ENCODE measurements at regions not wholly inside any gene's neighbourhood (a gene's known extent, or its start where the extent isn't known, plus 50 kb on each side); places are given as distances from the start of the nearest gene placed in this dataset.

GRCh38 chr4:31324814-31325213 lies 604.6 kb downstream of the PCDH7 start:
- TF ChIP-seq CTCF (IDR thresholded peaks at IDR 0.05) = no peak
- TF ChIP-seq POLR2A (IDR thresholded peaks at IDR 0.05) = no peak

Measured in adrenal gland (tissue), 5 donors.